OCI-LY3 (cell line): ENCODE measurements at regions not wholly inside any gene's neighbourhood (a gene's known extent, or its start where the extent isn't known, plus 50 kb on each side); places are given as distances from the start of the nearest gene placed in this dataset.
"Not testable (repeated sequence)": the region's sequence is repeated elsewhere in the genome, so short reads cannot be mapped to it uniquely, and the experiment has no call there.

ENCODE experiments used
- H2AFZ ChIP-seq: fragments of 200-600, 300-600 bp; shearing (Covaris generic); 2 replicates; pipeline ENCODE4 v1.6.0; 2014; ENCODE audit warnings: antibody characterized with exemption, low read depth, low read length
- H3K27ac ChIP-seq: fragments of 200-600, 300-600 bp; sonication (generic); 2 replicates; pipeline ENCODE4 v1.5.1; 2014; ENCODE audit warnings: mild to moderate bottlenecking, low read length, moderate library complexity, mixed read lengths
- H3K27me3 ChIP-seq: fragments of 200-600, 300-600 bp; sonication (generic); 2 replicates; pipeline ENCODE4 v1.6.1; 2014; ENCODE audit warnings: low read depth, low read length, mixed read lengths
- H3K36me3 ChIP-seq: fragments of 200-600, 300-600 bp; sonication (generic); replicated peaks from 2 replicates; pipeline ENCODE3; 2014; ENCODE audit warnings: low read depth, low read length, mixed read lengths
- H3K4me1 ChIP-seq: fragments of 300-600, 200-600 bp; sonication (generic); 2 replicates; pipeline ENCODE4 v1.6.1; 2014; ENCODE audit warnings: low read length, mixed read lengths
- H3K4me2 ChIP-seq: fragments of 200-600, 300-600 bp; sonication (generic); 2 replicates; pipeline ENCODE4 v1.6.1; 2014; ENCODE audit warnings: low read length, mixed read lengths
- H3K4me3 ChIP-seq: fragments of 300-600, 200-600 bp; sonication (generic); 2 replicates; pipeline ENCODE4 v1.5.1; 2014; ENCODE audit warnings: antibody characterized with exemption, mild to moderate bottlenecking, low read length, moderate library complexity
- H3K79me2 ChIP-seq: fragments of 300-600, 200-600 bp; shearing (Covaris generic); 2 replicates; pipeline ENCODE4 v1.6.1; 2014; ENCODE audit warnings: mild to moderate bottlenecking, low read length, mixed read lengths
- H3K9ac ChIP-seq: fragments of 300-600, 200-600 bp; shearing (Covaris generic); 2 replicates; pipeline ENCODE4 v1.6.0; 2014; ENCODE audit warnings: mild to moderate bottlenecking, low read length, moderate library complexity
- H3K9me3 ChIP-seq: fragments of 200-600, 300-600 bp; shearing (Covaris generic); 2 replicates; pipeline ENCODE4 v1.6.1; 2014; ENCODE audit warnings: low read length, mixed read lengths; ENCODE audit not compliant: insufficient read depth
- H4K20me1 ChIP-seq: fragments of 200-600, 300-600 bp; sonication (generic); 2 replicates; pipeline ENCODE4 v1.6.1; 2016; ENCODE audit warnings: low read length, mixed read lengths; ENCODE audit not compliant: insufficient read depth
- EZH2phosphoT487 ChIP-seq: fragments of 200-600 bp; shearing (Covaris generic); IDR thresholded peaks from 2 replicates; pipeline ENCODE4 v1.6.1; 2018; ENCODE audit warnings: antibody characterized with exemption, mixed run types, low read depth
- TF ChIP-seq, protein P1 (sequence below): fragments of 200-600, 300-600 bp; sonication (generic); IDR thresholded peaks from 2 replicates; pipeline ENCODE4 v1.5.1; 2014; ENCODE audit warnings: antibody characterized with exemption, low read length, low read depth

GRCh38 chr1:228611707-228612106 is 123.6 kb upstream of the RHOU start:
- not testable (repeated sequence) for H3K4me1 ChIP-seq, H3K36me3 ChIP-seq, H3K4me2 ChIP-seq, H3K4me3 ChIP-seq, H3K27me3 ChIP-seq, H4K20me1 ChIP-seq, H2AFZ ChIP-seq, H3K27ac ChIP-seq, H3K79me2 ChIP-seq, H3K9me3 ChIP-seq, H3K9ac ChIP-seq

DNA sequence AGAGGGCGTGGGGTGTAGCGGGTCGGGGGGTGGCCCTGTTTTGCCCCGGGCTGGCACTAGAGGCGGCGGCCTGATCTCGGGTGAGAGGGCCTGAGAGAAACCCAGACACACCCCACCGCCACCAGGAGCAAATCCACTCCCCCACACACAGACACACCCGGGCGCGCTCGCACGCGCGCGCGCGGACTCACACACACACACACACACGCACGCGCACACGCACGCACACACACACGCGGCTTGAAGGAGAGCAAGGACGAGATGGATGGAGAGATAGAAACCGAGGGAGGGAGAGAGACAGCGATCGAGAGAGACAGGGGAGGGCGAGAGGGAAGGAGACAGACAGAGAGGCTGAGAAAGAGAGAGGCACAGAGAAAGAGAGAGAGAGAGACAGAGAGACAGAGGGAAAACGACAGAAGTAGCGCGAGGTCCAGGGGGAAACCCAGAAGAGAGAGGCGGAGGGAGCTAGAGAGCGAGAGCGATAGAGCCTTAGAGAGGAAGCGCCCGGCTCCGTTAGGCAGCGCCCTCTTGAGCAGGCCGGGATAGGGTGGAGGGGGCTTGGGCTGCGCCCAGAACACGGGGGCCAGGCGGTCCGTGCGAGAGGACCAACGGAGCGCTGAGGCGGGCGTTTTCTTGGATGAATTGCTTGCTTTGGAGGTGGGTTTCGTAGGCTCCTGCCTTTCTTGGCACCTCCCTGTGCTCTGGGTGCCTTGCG is 113.1 kb upstream of the RHOU start:
- not testable (repeated sequence) for H3K4me3 ChIP-seq, H4K20me1 ChIP-seq, H3K4me1 ChIP-seq, H3K36me3 ChIP-seq, H3K9me3 ChIP-seq, H3K27ac ChIP-seq, H3K9ac ChIP-seq, H3K4me2 ChIP-seq, H3K27me3 ChIP-seq, H3K79me2 ChIP-seq, H2AFZ ChIP-seq

- H3K9me3 ChIP-seq, H2AFZ ChIP-seq, H3K4me1 ChIP-seq, H3K4me2 ChIP-seq, H3K79me2 ChIP-seq, H4K20me1 ChIP-seq, H3K4me3 ChIP-seq, H3K36me3 ChIP-seq, H3K9ac ChIP-seq, H3K27me3 ChIP-seq, H3K27ac ChIP-seq: not testable (repeated sequence)
Measured at GRCh38 chr1:228626481-228626880, 108.8 kb upstream of the RHOU start.

DNA sequence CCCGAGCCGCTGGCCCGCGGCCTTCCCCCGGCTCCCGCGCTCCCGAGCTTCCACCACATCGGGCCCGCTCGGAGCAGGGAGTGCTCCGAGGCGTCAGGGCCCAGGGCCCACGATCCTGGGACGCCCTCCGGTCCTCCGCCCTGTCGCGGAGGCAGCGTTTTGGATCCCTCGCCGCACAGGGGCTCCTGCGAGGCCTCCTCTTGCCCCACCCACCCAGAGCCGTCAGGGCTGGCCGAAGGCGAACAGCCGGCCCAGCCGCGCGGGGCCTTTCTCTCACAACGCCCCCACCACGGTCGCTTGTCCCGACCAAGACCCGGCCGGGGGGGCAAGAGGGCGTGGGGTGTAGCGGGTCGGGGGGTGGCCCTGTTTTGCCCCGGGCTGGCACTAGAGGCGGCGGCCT is 102.4 kb upstream of the RHOU start:
- not testable (repeated sequence) for H3K4me1 ChIP-seq, H3K27me3 ChIP-seq, H3K79me2 ChIP-seq, H3K36me3 ChIP-seq, H3K9ac ChIP-seq, H4K20me1 ChIP-seq, H3K4me2 ChIP-seq, H2AFZ ChIP-seq, H3K9me3 ChIP-seq, H3K27ac ChIP-seq
- peak overlapping the region; percentile 51; the same call in 1 of the 2 replicates for H3K4me3 ChIP-seq

- H3K79me2 ChIP-seq, H3K27me3 ChIP-seq, H4K20me1 ChIP-seq, H3K4me1 ChIP-seq, H2AFZ ChIP-seq, H3K9me3 ChIP-seq, H3K36me3 ChIP-seq: not testable (repeated sequence)
- Histone ChIP-seq H3K4me3 (peak overlapping the region; percentile 38; the same call in 1 of the 2 replicates), H3K4me2 (peak overlapping the region; percentile 17; the same call in 1 of the 2 replicates), H3K9ac (0 out of 2 replicates have a peak overlapping the region, but pooled peaks have one; percentile 27), H3K27ac (peak overlapping the region; percentile 49)
Measured at GRCh38 chr1:228635304-228635703, 100.0 kb upstream of the RHOU start.

GRCh38 chr1:228637529-228637928 is 97.8 kb upstream of the RHOU start:
- H3K4me1 ChIP-seq, H2AFZ ChIP-seq, H3K27me3 ChIP-seq, H4K20me1 ChIP-seq, H3K36me3 ChIP-seq, H3K79me2 ChIP-seq, H3K9me3 ChIP-seq: not testable (repeated sequence)
- H3K4me3 ChIP-seq, result peak overlapping the region; percentile 62
- H3K9ac ChIP-seq, result peak overlapping the region; percentile 32; the same call in 1 of the 2 replicates
- H3K4me2 ChIP-seq, result peak overlapping the region; percentile 34; the same call in 1 of the 2 replicates
- H3K27ac ChIP-seq, result peak overlapping the region; percentile 58

DNA sequence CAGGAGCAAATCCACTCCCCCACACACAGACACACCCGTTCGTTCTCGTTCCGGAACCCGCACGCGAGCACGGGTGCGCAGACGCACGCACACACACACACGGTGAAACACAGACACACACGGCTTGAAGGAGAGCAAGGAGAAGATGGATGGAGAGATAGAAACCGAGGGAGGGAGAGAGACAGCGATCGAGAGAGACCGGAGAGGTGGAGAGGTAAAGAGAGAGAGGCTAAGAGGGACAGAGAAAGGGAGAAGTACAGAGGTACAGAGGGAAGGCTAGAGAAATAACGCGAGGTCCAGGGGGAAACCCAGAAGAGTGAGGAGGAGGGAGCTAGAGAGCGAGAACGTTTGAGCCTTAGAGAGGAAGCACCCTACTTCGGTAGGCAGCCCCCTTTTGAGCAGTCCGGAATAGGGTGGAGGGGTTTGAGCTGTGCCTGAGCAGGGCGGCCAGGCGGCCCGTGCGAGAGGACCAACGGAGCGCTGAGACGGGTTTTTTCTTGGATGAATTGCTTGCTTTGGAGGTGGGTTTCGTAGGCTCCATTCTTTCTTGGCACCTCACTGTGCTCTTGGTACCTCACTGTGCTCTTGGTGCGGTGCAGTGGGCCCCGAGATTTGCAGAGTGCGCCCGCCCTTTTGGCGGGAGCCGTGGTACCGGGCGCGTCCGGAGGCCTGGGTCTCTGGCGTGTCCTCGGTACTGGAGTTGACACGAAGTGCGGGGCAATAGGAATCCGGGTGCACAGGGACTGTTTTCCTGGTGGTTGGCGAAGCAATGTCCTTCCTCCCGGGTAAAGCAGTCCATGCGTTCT is 88.4 kb upstream of the RHOU start:
- peak overlapping the region; percentile 96 for H3K9ac ChIP-seq
- H2AFZ ChIP-seq, result peak overlapping the region; percentile 87
- peak overlapping the region; percentile 95 for H3K27ac ChIP-seq
- TF ChIP-seq, protein P1, sequence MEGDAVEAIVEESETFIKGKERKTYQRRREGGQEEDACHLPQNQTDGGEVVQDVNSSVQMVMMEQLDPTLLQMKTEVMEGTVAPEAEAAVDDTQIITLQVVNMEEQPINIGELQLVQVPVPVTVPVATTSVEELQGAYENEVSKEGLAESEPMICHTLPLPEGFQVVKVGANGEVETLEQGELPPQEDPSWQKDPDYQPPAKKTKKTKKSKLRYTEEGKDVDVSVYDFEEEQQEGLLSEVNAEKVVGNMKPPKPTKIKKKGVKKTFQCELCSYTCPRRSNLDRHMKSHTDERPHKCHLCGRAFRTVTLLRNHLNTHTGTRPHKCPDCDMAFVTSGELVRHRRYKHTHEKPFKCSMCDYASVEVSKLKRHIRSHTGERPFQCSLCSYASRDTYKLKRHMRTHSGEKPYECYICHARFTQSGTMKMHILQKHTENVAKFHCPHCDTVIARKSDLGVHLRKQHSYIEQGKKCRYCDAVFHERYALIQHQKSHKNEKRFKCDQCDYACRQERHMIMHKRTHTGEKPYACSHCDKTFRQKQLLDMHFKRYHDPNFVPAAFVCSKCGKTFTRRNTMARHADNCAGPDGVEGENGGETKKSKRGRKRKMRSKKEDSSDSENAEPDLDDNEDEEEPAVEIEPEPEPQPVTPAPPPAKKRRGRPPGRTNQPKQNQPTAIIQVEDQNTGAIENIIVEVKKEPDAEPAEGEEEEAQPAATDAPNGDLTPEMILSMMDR, result no peak
- no peak for TF ChIP-seq EZH2phosphoT487
- H3K27me3 ChIP-seq, result no peaks in the 10 kb centered on the region
- peaks cover 20% of the 10 kb centered on the region for H3K36me3 ChIP-seq
- H3K79me2 ChIP-seq, result peaks cover 54% of the 10 kb centered on the region
- peaks cover 21% of the 10 kb centered on the region for H4K20me1 ChIP-seq
- H3K9me3 ChIP-seq, result no peaks in the 10 kb centered on the region
- H3K4me3 ChIP-seq, result peak overlapping the region; percentile 80
- peak overlapping the region; percentile 100 for H3K4me2 ChIP-seq
- H3K4me1 ChIP-seq, result peaks cover 15% of the 10 kb centered on the region
